K562 (cell line): ENCODE measurements at regions not wholly inside any gene's neighbourhood (a gene's known extent, or its start where the extent isn't known, plus 50 kb on each side); places are given as distances from the start of the nearest gene placed in this dataset.

Source experiments
- ATAC-seq: fragments of 200-7000 bp; cut with Tn5 transposase; 3 replicates; pipeline ENCODE4 v1.9.1; 2020; ENCODE audit warnings: moderate library complexity
- BruUV-seq: library from RNA; stranded (reverse); fragments of 400-500 nt; replicated peaks from 2 replicates; lab custom pipeline; 2021; lab: Mats Ljungman, UMichigan
- CTCF ChIA-PET: fragments of 300-600 bp; formaldehyde crosslinking; extraction: SDS; loops from one replicate; lab custom pipeline; 2021; ENCODE audit warnings: low intra/inter-chr PET ratio; lab: Yijun Ruan, JAX
- POLR2A ChIA-PET: fragments of 300-600, 350-650 bp; sonication (Branson Sonifier 250); formaldehyde crosslinking; extraction: SDS; loops from one replicate; lab custom pipeline; 2021; ENCODE audit warnings: antibody characterized with exemption, inconsistent platforms; lab: Yijun Ruan, JAX
- DNase-seq, 4 experiments: peaks; one replicate each; pipeline versions ENCODE4 v3.0.0 to v3.0.0-alpha.2; 2011 to 2018; ENCODE audit warnings: low spot score in 3 of 4, mixed read lengths in 3 of 4; ENCODE audit errors: extremely low read depth in 1 of 4
- FAIRE-seq: peaks from 2 replicates; lab custom pipeline; 2011; peaks lifted over from hg19 to GRCh38; lab: Jason Lieb, UNC
- H2AFZ ChIP-seq: 2 replicates; pipeline ENCODE4 v1.6.0; 2011; ENCODE audit warnings: low read depth, low read length, control low read depth, inconsistent platforms
- H3K27ac ChIP-seq: fragments of 200-600 bp; 3 replicates; pipeline ENCODE4 v1.8.0; 2011; ENCODE audit warnings: low read depth, mild to moderate bottlenecking, control low read depth, inconsistent platforms, low read length, moderate library complexity, mixed read lengths; ENCODE audit errors: extremely low read depth
- H3K27me3 ChIP-seq, 2 experiments: fragments of 300-600 bp in 1 of 2; 2 replicates in 1 of 2; 3 replicates in 1 of 2; pipeline versions ENCODE4 v1.6.0 to v1.8.0; 2011; ENCODE audit warnings: inconsistent platforms in 2 of 2, low read length in 2 of 2, mild to moderate bottlenecking in 1 of 2, mixed read lengths in 1 of 2, moderate library complexity in 1 of 2; ENCODE audit not compliant: control insufficient read depth in 2 of 2, insufficient read depth in 2 of 2
- H3K36me3 ChIP-seq: fragments of 300-600 bp; 3 replicates; pipeline ENCODE4 v1.8.0; 2011; ENCODE audit warnings: mild to moderate bottlenecking, low read length, inconsistent platforms; ENCODE audit not compliant: control insufficient read depth, insufficient read depth
- H3K4me1 ChIP-seq, 2 experiments: fragments of 200-600 bp in 1 of 2; replicated peaks in 1 of 2; 2 replicates in 1 of 2; 3 replicates in 1 of 2; pipeline versions ENCODE4 v1.5.1 to v1.8.0; 2011; ENCODE audit warnings: inconsistent platforms in 2 of 2, low read length in 2 of 2, mild to moderate bottlenecking in 1 of 2, mixed read lengths in 1 of 2, moderate library complexity in 1 of 2; ENCODE audit not compliant: control insufficient read depth in 2 of 2, insufficient read depth in 2 of 2
- H3K4me2 ChIP-seq: 2 replicates; pipeline ENCODE4 v1.6.1; 2011; ENCODE audit warnings: low read length, control low read depth, inconsistent platforms, mixed read lengths; ENCODE audit not compliant: insufficient read depth
- H3K4me3 ChIP-seq: fragments of 200-600 bp; sonication (generic), shearing (Covaris generic); 2 replicates; pipeline ENCODE4 v1.5.1; 2016; ENCODE audit warnings: control low read depth, inconsistent platforms
- H3K79me2 ChIP-seq: fragments of 200-600 bp; 3 replicates; pipeline ENCODE4 v1.8.0; 2011; ENCODE audit warnings: low read length, inconsistent platforms; ENCODE audit not compliant: control insufficient read depth, insufficient read depth
- H3K9ac ChIP-seq, 2 experiments: 2 replicates each; pipeline versions ENCODE4 v1.6.0 to v1.6.1; 2011; ENCODE audit warnings: low read depth in 2 of 2, low read length in 2 of 2, control low read depth in 1 of 2, inconsistent platforms in 1 of 2, mild to moderate bottlenecking in 1 of 2, mixed read lengths in 1 of 2; ENCODE audit not compliant: insufficient read depth in 1 of 2
- H3K9me1 ChIP-seq: one replicate; pipeline ENCODE4 v1.6.0; 2011; ENCODE audit warnings: inconsistent platforms, mild to moderate bottlenecking, low read length, moderate library complexity; ENCODE audit not compliant: control insufficient read depth, insufficient read depth
- H3K9me3 ChIP-seq: replicated peaks from 2 replicates; pipeline ENCODE4 v1.5.1; 2011; ENCODE audit warnings: low read depth, low read length, inconsistent platforms; ENCODE audit not compliant: control insufficient read depth, insufficient read depth
- H4K20me1 ChIP-seq: replicated peaks from 2 replicates; pipeline ENCODE4 v1.6.1; 2011; ENCODE audit warnings: low read length, inconsistent platforms, mixed read lengths; ENCODE audit not compliant: control insufficient read depth, insufficient read depth
- ARNT ChIP-seq, 2 experiments: fragments of 450-650 bp; IDR thresholded peaks; 2 replicates each; pipeline ENCODE4 v1.6.1; 2016; ENCODE audit warnings: mild to moderate bottlenecking in 1 of 2
- HMGN3 ChIP-seq: IDR thresholded peaks from 2 replicates; pipeline ENCODE4 v1.6.1; 2011; ENCODE audit warnings: borderline replicate concordance, low read depth, mild to moderate bottlenecking, mixed read lengths, low read length; ENCODE audit not compliant: insufficient read length; ENCODE audit errors: extremely low read depth
- NFE2 ChIP-seq: IDR thresholded peaks from 2 replicates; pipeline ENCODE4 v1.6.1; 2014; ENCODE audit warnings: antibody characterized with exemption, low read depth
- SMARCA5 ChIP-seq: fragments of 450-650 bp; IDR thresholded peaks from 2 replicates; pipeline ENCODE4 v1.6.1; 2016
- STAT6 ChIP-seq: sonication (generic); formaldehyde crosslinking; IDR thresholded peaks from 2 replicates; pipeline ENCODE4 v1.8.1; 2023; ENCODE audit warnings: mild to moderate bottlenecking, missing genetic modification reagents
- TAL1 ChIP-seq: fragments of 450-650 bp; IDR thresholded peaks from 2 replicates; pipeline ENCODE4 v1.6.1; 2016; ENCODE audit warnings: mild to moderate bottlenecking
- WHSC1 ChIP-seq: IDR thresholded peaks from one replicate; pipeline ENCODE4 v1.6.1; 2012; ENCODE audit warnings: low read length, control low read depth, inconsistent platforms
- WGBS: fragments of 100-300 bp; shearing (Covaris generic); methylation state at CpG from one replicate; pipeline ENCODE4 v1.1.6; 2016; ENCODE audit warnings: low coverage, mixed read lengths; ENCODE audit not compliant: insufficient coverage; ENCODE audit errors: missing lambda C conversion rate; 5-methylcytosine and 5-hydroxymethylcytosine counted together
- in situ Hi-C: fragments of 300-500 bp; cut with MboI; formaldehyde crosslinking; loops from 4 replicates; pipeline ENCODE4 v1.15.0; 2018; ENCODE audit warnings: inconsistent platforms, mixed read lengths
- intact Hi-C: fragments of 100-400 bp; cut with micrococcal nuclease; formaldehyde crosslinking; loops from 2 replicates; pipeline ENCODE4 v1.14.2; 2022

DNA sequence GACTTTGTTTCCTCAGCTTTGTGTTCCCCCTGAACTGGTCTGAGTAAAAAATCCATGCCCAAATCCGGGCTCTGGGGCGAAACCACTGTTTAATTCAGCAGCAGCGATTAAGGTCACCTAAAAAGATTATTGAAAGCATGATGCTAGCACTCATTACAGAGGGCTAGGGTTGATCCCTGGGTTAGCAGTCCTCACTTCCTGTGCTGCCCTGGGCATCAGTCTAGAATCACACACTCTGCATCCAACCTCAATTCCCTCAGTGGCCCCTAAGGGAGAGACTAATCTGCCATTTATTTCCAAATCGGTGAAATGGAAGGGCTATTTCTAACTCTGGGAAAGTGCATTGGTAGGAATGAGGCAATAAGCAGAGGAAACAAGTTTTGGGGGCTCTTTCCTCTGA lies 107.2 kb downstream of the BTG1 start:
- no peaks in the 10 kb centered on the region for H3K9me3 ChIP-seq
- in situ Hi-C loops, result no loop called here
- H3K79me2 ChIP-seq, result no peaks in the 10 kb centered on the region
- TF ChIP-seq WHSC1, result no peak
- no peak for TF ChIP-seq SMARCA5
- TF ChIP-seq TAL1, result no peak
- no peak for TF ChIP-seq NFE2
- no peak for TF ChIP-seq STAT6
- no peak for TF ChIP-seq HMGN3
- TF ChIP-seq ARNT (IDR thresholded peaks at IDR 0.05), result no peak
- BruUV-seq, result no TSS peak
- ChIA-PET CTCF (no interaction called here), POLR2A (interaction anchor here (0.7 kb wide), 1 partner anchor 26 kb away, joined by 3 read pairs; no protein-coding TSS in a partner anchor)
- H3K36me3 ChIP-seq, result no peaks in the 10 kb centered on the region; the same call in 2 of the 3 replicates
- FAIRE-seq (no peak), ATAC-seq (no peak), DNase-seq (no peak)
- H3K4me1 ChIP-seq, result peaks cover 3 to 11% of the 10 kb centered on the region in 2 experiments; a peak in 4 of 5 replicates
- H3K27me3 ChIP-seq, result no peaks in the 10 kb centered on the region
- 53% methylated on average over 4 of the region's 4 CpGs for WGBS
- H4K20me1 ChIP-seq, result no peaks in the 10 kb centered on the region
- intact Hi-C loops, result no loop called here
- no peaks in the 10 kb centered on the region for H3K9me1 ChIP-seq
- no peak overlapping the region for H3K4me3 ChIP-seq
- no peak overlapping the region for H3K27ac ChIP-seq
- no peak overlapping the region for H3K4me2 ChIP-seq
- no peak overlapping the region for H3K9ac ChIP-seq
- H2AFZ ChIP-seq, result no peak overlapping the region
